Ishikawa (cell line): ENCODE measurements at regions not wholly inside any gene's neighbourhood (a gene's known extent, or its start where the extent isn't known, plus 50 kb on each side); places are given as distances from the start of the nearest gene placed in this dataset.

Experiments
- CEBPB ChIP-seq: IDR thresholded peaks from 2 replicates; pipeline ENCODE4 v1.6.1; 2012
- EP300 ChIP-seq: IDR thresholded peaks from 2 replicates; pipeline ENCODE4 v1.6.1; 2012; ENCODE audit warnings: borderline replicate concordance
- FOXM1 ChIP-seq: IDR thresholded peaks from 2 replicates; pipeline ENCODE4 v1.6.1; 2012; ENCODE audit warnings: low read depth, borderline replicate concordance
- NFIC ChIP-seq: IDR thresholded peaks from 2 replicates; pipeline ENCODE4 v1.6.1; 2012
- RAD21 ChIP-seq: IDR thresholded peaks from 2 replicates; pipeline ENCODE4 v1.6.1; 2012; ENCODE audit warnings: low read depth
- REST ChIP-seq: IDR thresholded peaks from 2 replicates; pipeline ENCODE4 v1.6.1; 2012; ENCODE audit warnings: low read depth, mild to moderate bottlenecking
- USF1 ChIP-seq: IDR thresholded peaks from 2 replicates; pipeline ENCODE4 v1.6.1; 2012
- YY1 ChIP-seq: IDR thresholded peaks from 2 replicates; pipeline ENCODE4 v1.6.1; 2012; ENCODE audit warnings: low read depth

GRCh38 chr2:39981883-39982311 lies 202.8 kb upstream of the THUMPD2 start:
- TF ChIP-seq RAD21 (no peak), REST (no peak), CEBPB (no peak), YY1 (no peak), FOXM1 (no peak), NFIC (no peak), EP300 (no peak), USF1 (no peak)
